ENCODE measurements at regions not wholly inside any gene's neighbourhood (a gene's known extent, or its start where the extent isn't known, plus 50 kb on each side); places are given as distances from the start of the nearest gene placed in this dataset.
"Not testable (repeated sequence)": the region's sequence is repeated elsewhere in the genome, so short reads cannot be mapped to it uniquely, and the experiment has no call there.

DNA sequence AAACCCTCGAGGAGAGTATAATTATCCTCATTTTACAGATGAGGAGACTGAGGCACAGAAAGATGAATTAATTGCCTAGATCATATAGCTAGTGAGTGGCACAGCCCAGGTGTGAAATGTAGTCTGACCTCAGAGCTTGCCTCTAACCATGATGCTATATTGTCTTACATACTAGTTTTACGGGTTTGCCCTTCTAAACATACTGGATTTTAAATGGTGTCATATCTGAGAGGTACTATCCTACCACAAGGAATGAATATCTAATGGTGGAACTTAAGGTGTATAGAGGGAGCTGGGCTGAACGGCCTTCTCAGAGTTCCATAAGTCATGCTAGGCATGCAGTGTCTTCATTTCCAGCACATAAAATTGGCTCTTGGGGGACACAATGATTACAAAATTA lies 77.9 kb upstream of the EDEM3 start:
- no peak overlapping the region for H3K4me2 ChIP-seq
- H3K9me3 ChIP-seq (ENCODE audit: insufficient read depth, low read depth): no peaks in the 10 kb centered on the region
- H2AFZ ChIP-seq: no peak overlapping the region
- BruUV-seq (replicated peaks): no TSS peak
- H3K27ac ChIP-seq: no peak overlapping the region
- no peaks in the 10 kb centered on the region for H3K9me2 ChIP-seq (ENCODE audit: insufficient read depth)
- POLR2A ChIA-PET (ENCODE audit: unreplicated experiment): no interaction called here
- DNase-seq: no peak
- H3K79me2 ChIP-seq (ENCODE audit: low read depth): no peaks in the 10 kb centered on the region
- peaks cover 11% of the 10 kb centered on the region for H3F3A ChIP-seq (ENCODE audit: insufficient read depth, low read depth)
- CTCF ChIA-PET: no interaction called here
- H3K36me3 ChIP-seq (ENCODE audit: low read depth): no peaks in the 10 kb centered on the region
- peaks cover 20% of the 10 kb centered on the region for H3K4me1 ChIP-seq (replicated peaks; ENCODE audit: insufficient read depth)
- no peaks in the 10 kb centered on the region for H4K20me1 ChIP-seq (ENCODE audit: insufficient read depth)
- intact Hi-C loops (cut with micrococcal nuclease; ENCODE audit: unreplicated experiment): no loop called here
- TF ChIP-seq EZH2 (IDR thresholded peaks at IDR 0.05; ENCODE audit: low read depth): no peak
- TF ChIP-seq, protein P1, sequence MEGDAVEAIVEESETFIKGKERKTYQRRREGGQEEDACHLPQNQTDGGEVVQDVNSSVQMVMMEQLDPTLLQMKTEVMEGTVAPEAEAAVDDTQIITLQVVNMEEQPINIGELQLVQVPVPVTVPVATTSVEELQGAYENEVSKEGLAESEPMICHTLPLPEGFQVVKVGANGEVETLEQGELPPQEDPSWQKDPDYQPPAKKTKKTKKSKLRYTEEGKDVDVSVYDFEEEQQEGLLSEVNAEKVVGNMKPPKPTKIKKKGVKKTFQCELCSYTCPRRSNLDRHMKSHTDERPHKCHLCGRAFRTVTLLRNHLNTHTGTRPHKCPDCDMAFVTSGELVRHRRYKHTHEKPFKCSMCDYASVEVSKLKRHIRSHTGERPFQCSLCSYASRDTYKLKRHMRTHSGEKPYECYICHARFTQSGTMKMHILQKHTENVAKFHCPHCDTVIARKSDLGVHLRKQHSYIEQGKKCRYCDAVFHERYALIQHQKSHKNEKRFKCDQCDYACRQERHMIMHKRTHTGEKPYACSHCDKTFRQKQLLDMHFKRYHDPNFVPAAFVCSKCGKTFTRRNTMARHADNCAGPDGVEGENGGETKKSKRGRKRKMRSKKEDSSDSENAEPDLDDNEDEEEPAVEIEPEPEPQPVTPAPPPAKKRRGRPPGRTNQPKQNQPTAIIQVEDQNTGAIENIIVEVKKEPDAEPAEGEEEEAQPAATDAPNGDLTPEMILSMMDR (conservative IDR thresholded peaks at IDR 0.05): no peak
- H3K27me3 ChIP-seq (ENCODE audit: insufficient read depth, low read depth): no peaks in the 10 kb centered on the region
- no peak overlapping the region for H3K4me3 ChIP-seq

DNA sequence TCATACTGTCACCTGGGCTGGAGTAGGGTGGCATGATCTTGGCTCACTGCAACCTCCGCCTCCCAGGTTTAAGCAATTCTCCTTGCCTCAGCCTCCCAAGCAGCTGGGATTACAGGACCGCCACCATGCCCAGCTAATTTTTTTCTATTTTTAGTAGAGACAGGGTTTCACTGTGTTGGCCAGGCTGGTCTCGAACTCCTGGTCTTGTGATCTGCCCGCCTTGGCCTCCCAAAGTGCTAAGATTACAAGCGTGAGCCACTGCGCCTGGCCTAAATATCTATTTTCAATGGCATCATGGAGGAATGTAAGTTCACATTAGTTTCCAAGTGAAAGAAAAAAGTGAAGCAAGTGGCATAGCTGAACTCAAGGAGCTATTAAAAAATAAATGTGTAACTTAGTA lies 74.8 kb upstream of the EDEM3 start:
- H3K79me2 ChIP-seq (ENCODE audit: low read depth); H3K9me3 ChIP-seq (ENCODE audit: insufficient read depth, low read depth); H3K27ac ChIP-seq; DNase-seq; BruUV-seq (replicated peaks); H3K4me3 ChIP-seq; H2AFZ ChIP-seq; H3K4me2 ChIP-seq; H3K27me3 ChIP-seq (ENCODE audit: insufficient read depth, low read depth); intact Hi-C loops (cut with micrococcal nuclease; ENCODE audit: unreplicated experiment); H3K9me2 ChIP-seq (ENCODE audit: insufficient read depth); H3K36me3 ChIP-seq (ENCODE audit: low read depth); H4K20me1 ChIP-seq (ENCODE audit: insufficient read depth); CTCF ChIA-PET: not testable (repeated sequence)
- peaks cover 12% of the 10 kb centered on the region for H3F3A ChIP-seq (ENCODE audit: insufficient read depth, low read depth)
- H3K4me1 ChIP-seq (replicated peaks; ENCODE audit: insufficient read depth): peaks cover 23% of the 10 kb centered on the region
- POLR2A ChIA-PET (ENCODE audit: unreplicated experiment): interaction anchor here (0.6 kb wide), 1 partner anchor 1999 kb away, joined by 5 read pairs; no protein-coding TSS in a partner anchor

DNA sequence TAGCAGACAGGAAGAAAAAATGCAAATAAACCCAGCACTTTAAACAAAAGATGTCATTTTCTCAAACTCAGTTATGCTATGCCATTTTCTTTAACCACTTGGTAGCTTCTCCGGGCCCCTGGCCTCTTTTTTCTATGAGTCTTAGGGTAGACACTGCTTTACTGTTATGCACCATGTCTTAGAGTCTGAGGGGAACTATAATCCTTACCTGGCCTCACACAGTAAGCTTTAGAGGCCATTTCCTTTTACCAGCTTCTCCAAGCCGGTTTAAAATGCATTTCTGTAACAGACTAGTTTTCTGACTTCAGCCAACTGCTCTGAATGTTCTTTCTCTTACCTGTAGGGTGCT lies 73.7 kb upstream of the EDEM3 start:
- POLR2A ChIA-PET (ENCODE audit: unreplicated experiment): interaction anchor here (0.7 kb wide), 1 partner anchor 489 kb away, joined by 13 read pairs; the partner anchor contains the start of gene IVNS1ABP
- peak overlapping the region; percentile 53 for H3K4me2 ChIP-seq
- peaks cover 23% of the 10 kb centered on the region for H3K4me1 ChIP-seq (replicated peaks; ENCODE audit: insufficient read depth)
- H3K79me2 ChIP-seq (ENCODE audit: low read depth): no peaks in the 10 kb centered on the region
- H3K27ac ChIP-seq: peak overlapping the region; percentile 72
- 0 out of 2 replicates have a peak, but pooled peaks cover 4% of the 10 kb centered on the region for H3K9me3 ChIP-seq (ENCODE audit: insufficient read depth, low read depth)
- H3K27me3 ChIP-seq (ENCODE audit: insufficient read depth, low read depth): no peaks in the 10 kb centered on the region
- CTCF ChIA-PET: no interaction called here
- TF ChIP-seq EZH2 (IDR thresholded peaks at IDR 0.05; ENCODE audit: low read depth): no peak
- TF ChIP-seq, protein P1 (conservative IDR thresholded peaks at IDR 0.05): no peak
- no peaks in the 10 kb centered on the region for H3K9me2 ChIP-seq (ENCODE audit: insufficient read depth)
- no peaks in the 10 kb centered on the region for H4K20me1 ChIP-seq (ENCODE audit: insufficient read depth)
- peaks cover 12% of the 10 kb centered on the region for H3F3A ChIP-seq (ENCODE audit: insufficient read depth, low read depth)
- BruUV-seq (replicated peaks): no TSS peak
- no peaks in the 10 kb centered on the region for H3K36me3 ChIP-seq (ENCODE audit: low read depth)
- DNase-seq: no peak
- no peak overlapping the region for H2AFZ ChIP-seq
- no peak overlapping the region for H3K4me3 ChIP-seq
- intact Hi-C loops (cut with micrococcal nuclease; ENCODE audit: unreplicated experiment): no loop called here

All from PC-9 (cell line).